ENCODE measurements at regions not wholly inside any gene's neighbourhood (a gene's known extent, or its start where the extent isn't known, plus 50 kb on each side); places are given as distances from the start of the nearest gene placed in this dataset.

GRCh38 chr14:75374911-75375310 lies 52.9 kb upstream of the JDP2 start:
- Histone ChIP-seq H3K36me3 (no peaks in the 10 kb centered on the region), H3K27ac (no peak overlapping the region), H3K9me3 (no peaks in the 10 kb centered on the region), H3K4me1 (no peaks in the 10 kb centered on the region), H3K4me3 (no peak overlapping the region), H3K27me3 (no peaks in the 10 kb centered on the region)
- TF ChIP-seq CTCF (IDR thresholded peaks at IDR 0.05) (no peak), POLR2A (IDR thresholded peaks at IDR 0.05) (no peak)
- DNase-seq: no peak

- no peaks in the 10 kb centered on the region for H3K4me1 ChIP-seq
Observed at GRCh38 chr14:75375983-75376382, 51.8 kb upstream of the JDP2 start.

More at GRCh38 chr14:75375983-75376382, 51.8 kb upstream of the JDP2 start:
- H3K27ac ChIP-seq: no peak overlapping the region
- H3K9me3 ChIP-seq: no peaks in the 10 kb centered on the region
- no peaks in the 10 kb centered on the region for H3K27me3 ChIP-seq
- no peak for TF ChIP-seq CTCF (IDR thresholded peaks at IDR 0.05)
- H3K36me3 ChIP-seq: no peaks in the 10 kb centered on the region
- no peak for DNase-seq
- no peak overlapping the region for H3K4me3 ChIP-seq
